Inflammatory macrophage treated with lipopolysaccharide for 1 hour (primary cell): ENCODE measurements at regions not wholly inside any gene's neighbourhood (a gene's known extent, or its start where the extent isn't known, plus 50 kb on each side); places are given as distances from the start of the nearest gene placed in this dataset.
"Not testable (repeated sequence)": the region's sequence is repeated elsewhere in the genome, so short reads cannot be mapped to it uniquely, and the experiment has no call there.

Source experiments
- DNase-seq, 2 donors: peaks; one replicate each; pipeline ENCODE4 v3.0.0-alpha.2; 2020 to 2022

DNA sequence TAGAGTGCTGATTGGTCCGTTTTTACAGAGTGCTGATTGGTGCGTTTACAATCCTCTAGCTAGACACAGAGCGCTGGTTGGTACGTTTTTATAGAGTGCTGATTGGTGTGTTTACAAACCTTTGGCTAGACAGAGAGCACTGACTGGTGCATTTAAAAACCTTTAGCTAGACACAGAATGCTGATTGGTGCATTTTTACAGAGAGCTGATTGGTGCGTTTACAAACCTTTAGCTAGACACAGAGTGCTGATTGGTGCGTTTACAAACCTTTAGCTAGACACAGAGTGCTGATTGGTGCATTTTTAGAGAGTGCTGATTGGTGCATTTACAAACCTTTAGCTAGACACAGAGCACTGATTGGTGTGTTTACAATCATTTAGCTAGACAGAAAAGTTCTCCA, 1430.9 kb upstream of the B3GALT2 start:
- not testable (repeated sequence) for DNase-seq

GRCh38 chr1:194616835-194617234, 1430.4 kb upstream of the B3GALT2 start:
- DNase-seq = no peak

DNA sequence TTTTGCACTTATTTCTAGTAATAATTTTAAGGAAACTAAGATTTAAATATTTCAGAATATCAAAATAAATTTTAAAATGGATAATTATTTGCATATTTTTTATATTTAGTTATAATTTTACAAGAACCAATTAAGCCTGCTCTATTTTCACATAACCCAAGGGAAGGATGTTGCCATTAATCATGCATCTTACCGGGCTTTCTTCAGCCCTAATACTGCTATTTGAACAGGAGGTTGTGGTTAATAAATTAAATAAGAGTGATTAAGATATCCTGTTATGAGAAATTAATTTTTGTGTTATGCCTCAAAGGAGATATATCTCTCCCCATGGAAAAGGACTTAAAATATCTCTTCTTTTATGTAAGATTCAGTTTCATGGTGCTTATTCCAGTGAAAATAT, 1415.8 kb upstream of the B3GALT2 start:
- no peak for DNase-seq

GRCh38 chr1:194600716-194601115, 1414.3 kb upstream of the B3GALT2 start:
- DNase-seq = no peak

- no peak for DNase-seq
These were observed 1411.7 kb upstream of the B3GALT2 start for GRCh38 chr1:194598098-194598497.

DNA sequence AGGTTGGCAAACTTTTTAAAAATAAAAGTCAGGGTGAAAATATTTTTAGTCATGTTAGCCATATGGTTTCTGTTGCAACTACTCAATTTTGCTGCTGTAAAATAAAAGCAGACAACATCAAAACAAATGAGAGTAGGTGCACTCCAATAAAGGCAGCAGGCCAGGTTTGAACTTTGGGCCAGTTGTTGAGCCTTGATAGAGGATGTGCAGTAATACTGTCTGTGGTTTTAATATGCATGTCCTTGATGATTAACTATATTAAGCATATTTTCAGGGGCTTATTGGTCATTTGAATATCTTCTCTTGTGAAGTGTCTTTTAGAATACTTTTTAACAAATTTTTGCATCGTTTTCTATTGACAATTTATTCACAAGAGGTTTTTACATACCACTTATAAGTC, 1399.9 kb upstream of the B3GALT2 start:
- no peak for DNase-seq

GRCh38 chr1:194584052-194584451, 1397.6 kb upstream of the B3GALT2 start:
- no peak for DNase-seq

DNA sequence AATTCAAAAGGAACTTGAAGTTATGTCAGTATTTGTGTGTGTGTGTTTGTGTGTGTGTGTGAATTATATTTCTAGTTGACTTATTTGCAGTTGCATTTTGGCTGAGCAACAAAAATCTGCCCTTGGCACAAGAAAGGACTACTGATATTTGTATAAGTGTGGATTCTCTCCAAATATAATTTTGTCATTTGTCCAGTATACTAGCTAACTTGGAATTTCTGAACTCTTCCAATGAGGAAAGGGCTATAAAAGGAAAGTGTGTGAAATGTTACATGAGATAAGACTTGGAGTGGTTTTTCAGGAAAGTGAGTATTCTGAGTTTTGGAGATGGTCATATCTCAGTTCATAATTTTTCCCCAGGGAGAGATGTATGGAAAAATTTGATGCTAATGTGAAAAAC, 1384.1 kb upstream of the B3GALT2 start:
- DNase-seq = no peak

GRCh38 chr1:194568610-194569009, 1382.2 kb upstream of the B3GALT2 start:
- DNase-seq = no peak

DNA sequence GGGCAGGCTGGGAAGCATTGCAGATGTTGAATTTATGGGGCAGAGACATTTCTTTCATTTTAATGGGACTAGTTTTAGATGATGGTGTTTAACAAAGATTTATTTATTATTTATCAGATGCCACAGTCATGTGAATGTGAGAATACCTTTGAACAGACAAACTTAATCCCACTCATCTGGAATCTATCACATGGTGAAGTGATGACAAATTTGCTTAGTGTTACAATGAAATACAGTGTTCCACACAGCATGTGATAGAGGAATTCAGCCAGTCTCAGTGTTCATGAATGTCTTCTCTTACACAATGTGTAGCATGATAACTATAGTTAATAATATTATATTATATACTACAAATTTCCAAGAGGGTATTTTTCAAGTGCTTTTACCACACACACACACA, 1361.7 kb upstream of the B3GALT2 start:
- DNase-seq = no peak

- DNase-seq = no peak
These were observed 1357.6 kb upstream of the B3GALT2 start for GRCh38 chr1:194544012-194544411.

GRCh38 chr1:194538453-194538852, 1352.0 kb upstream of the B3GALT2 start:
- no peak for DNase-seq

- DNase-seq = no peak
These were observed 1351.1 kb upstream of the B3GALT2 start for GRCh38 chr1:194537521-194537920.

GRCh38 chr1:194535369-194535768, 1349.0 kb upstream of the B3GALT2 start:
- DNase-seq = no peak

DNA sequence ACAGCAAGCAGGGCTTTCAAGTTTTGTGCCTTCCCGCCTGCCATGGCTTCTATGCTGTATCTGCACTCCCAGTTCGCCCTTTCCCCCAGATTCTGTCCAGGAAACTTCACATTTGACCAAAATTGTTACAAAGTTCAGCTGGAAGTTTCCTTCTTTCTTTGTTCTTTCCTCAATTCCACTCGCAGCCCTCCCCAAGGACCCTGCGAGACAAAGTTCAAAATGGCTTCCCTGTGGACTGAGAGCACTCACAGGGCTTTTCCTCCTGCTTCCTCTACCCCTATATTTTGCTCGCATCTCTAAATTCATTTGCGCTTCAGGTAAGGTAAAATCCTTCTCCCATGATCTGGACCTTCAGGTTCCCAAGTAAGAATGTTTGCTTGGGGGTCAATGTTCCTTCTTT, 1348.4 kb upstream of the B3GALT2 start:
- DNase-seq = no peak

DNA sequence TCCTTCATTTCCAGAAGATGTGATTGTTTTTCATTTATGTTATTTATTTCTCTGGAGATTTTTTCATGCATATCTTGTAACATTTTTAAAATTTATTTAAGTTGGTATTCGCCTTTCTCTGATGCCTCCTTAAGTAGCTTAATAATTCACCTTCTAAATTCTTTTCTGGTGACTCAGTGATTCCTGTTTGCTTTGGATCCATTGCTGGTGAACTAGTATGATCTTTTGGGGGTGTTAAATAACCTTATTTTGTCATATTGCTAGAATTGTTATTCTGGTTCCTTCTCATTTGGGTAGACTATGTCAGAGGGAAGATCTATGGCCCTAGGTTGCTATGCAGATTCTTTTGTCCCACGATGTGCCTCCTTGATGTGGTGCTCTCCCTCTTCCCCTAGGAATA, 1347.2 kb upstream of the B3GALT2 start:
- DNase-seq = no peak

- DNase-seq = no peak
These were observed 1331.2 kb upstream of the B3GALT2 start for GRCh38 chr1:194517567-194517966.

DNA sequence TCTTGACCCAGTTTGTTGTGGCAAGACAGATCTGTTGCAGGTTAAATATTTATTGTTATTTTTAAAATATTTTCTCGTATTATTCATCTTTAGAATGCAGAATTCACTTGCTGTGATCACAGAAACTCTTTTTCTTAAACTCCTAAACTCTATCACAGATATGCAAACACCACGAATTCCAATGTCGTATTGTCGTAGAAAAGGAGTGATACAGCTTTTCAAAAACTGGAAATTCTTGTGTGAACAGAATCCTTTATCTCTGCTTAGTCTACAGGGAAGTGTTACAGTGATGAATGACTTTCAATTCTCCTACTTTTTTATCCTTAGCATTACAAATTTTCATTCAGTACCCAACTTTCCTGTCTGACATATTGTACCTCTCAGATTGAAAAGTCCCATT, 1329.5 kb upstream of the B3GALT2 start:
- no peak for DNase-seq

GRCh38 chr1:194512957-194513356, 1326.5 kb upstream of the B3GALT2 start:
- no peak for DNase-seq

- no peak for DNase-seq
These were observed 1325.9 kb upstream of the B3GALT2 start for GRCh38 chr1:194512345-194512744.

- no peak for DNase-seq
These were observed 1316.8 kb upstream of the B3GALT2 start for GRCh38 chr1:194503209-194503608.

- DNase-seq = no peak
These were observed 1309.0 kb upstream of the B3GALT2 start for GRCh38 chr1:194495434-194495833.

DNA sequence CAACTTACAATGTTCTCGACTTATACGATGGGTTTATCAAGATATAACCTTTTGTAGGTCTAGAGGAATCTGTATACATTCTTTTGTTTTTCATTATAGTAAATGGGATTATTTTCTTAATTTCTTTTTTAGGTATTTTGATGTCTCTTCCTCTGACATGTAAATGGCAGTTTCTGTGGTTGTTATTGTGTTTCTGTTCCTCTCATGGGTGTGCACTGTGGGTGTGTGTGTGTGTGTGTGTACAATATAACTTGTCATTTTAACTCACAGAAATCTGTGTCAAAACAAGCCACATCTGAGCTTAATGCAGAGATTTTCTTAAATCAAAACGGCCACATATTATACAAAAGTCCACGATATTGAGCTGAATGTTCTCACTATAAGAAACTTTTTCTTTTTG, 1300.8 kb upstream of the B3GALT2 start:
- DNase-seq = no peak

GRCh38 chr1:194485432-194485831, 1299.0 kb upstream of the B3GALT2 start:
- DNase-seq = no peak

DNA sequence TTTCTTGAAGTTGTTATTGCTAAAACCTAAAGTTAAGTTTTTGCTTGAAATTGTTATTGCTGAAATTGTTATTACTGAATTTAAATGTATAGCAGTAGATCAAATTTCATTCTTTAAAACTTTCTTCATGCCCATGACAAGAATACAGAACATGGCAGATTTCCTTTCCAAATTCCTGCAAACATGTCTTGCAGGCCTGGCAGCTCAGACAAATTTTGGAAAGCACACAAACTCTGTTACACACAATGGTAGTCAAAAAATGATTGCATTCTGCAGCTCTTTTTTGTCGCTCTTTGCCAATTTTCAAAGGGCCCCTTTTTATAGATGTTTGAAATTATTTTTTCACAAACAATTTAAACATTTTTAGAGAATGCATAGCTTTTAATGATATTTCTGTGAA, 1292.3 kb upstream of the B3GALT2 start:
- DNase-seq = no peak

DNA sequence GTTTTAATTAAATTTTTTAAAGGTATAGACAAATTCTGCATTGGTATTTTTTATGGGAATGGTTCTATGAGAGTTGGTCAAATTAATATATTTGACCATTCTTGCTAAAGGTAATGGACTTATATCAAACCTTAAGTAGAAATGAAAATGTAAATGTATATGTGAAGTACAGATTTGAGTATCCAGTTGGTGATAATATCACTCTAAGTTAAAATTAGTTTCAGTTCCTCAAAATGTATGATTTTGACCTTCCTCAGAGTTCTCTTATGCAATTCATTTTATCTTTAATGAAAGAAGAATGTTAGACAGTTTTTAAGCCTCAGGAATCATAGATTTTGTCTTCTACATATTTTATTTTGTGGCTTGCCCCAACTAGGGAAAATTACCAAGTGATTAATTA, 1291.5 kb upstream of the B3GALT2 start:
- peak in 1 of 2 donors; percentile 14 for DNase-seq
